HG03159 (cell line): ENCODE measurements at regions not wholly inside any gene's neighbourhood (a gene's known extent, or its start where the extent isn't known, plus 50 kb on each side); places are given as distances from the start of the nearest gene placed in this dataset.
"Not testable (repeated sequence)": the region's sequence is repeated elsewhere in the genome, so short reads cannot be mapped to it uniquely, and the experiment has no call there.

Experiments used
- ATAC-seq: cut with Tn5 transposase; IDR thresholded peaks from one replicate; pipeline ENCODE4 v1.9.1; 2021; ENCODE audit warnings: mild to moderate bottlenecking, moderate library complexity; ENCODE audit not compliant: unreplicated experiment

GRCh38 chr11:134498326-134499139 lies 86.5 kb upstream of the B3GAT1 start:
- ATAC-seq = no peak

- no peak for ATAC-seq
These were observed 85.5 kb upstream of the B3GAT1 start for GRCh38 chr11:134497586-134497985.

GRCh38 chr11:134496058-134496457 lies 84.0 kb upstream of the B3GAT1 start:
- ATAC-seq = not testable (repeated sequence)

DNA sequence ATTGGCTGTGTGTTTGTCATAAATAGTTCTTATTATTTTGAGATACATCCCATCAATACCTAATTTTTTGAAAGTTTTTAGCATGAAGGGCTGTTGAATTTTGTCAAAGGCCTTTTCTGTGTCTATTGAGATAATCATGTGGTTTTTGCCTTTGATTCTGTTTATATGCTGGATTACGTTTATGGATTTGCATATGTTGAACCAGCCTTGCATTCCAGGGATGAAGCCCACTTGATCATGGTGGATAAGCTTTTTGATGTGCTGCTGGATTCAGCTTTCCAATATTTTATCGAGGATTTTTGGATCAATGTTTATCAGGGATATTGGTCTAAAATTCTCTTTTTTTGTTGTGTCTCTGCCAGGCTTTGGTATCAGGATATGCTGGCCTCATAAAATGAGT lies 82.4 kb upstream of the B3GAT1 start:
- not testable (repeated sequence) for ATAC-seq

DNA sequence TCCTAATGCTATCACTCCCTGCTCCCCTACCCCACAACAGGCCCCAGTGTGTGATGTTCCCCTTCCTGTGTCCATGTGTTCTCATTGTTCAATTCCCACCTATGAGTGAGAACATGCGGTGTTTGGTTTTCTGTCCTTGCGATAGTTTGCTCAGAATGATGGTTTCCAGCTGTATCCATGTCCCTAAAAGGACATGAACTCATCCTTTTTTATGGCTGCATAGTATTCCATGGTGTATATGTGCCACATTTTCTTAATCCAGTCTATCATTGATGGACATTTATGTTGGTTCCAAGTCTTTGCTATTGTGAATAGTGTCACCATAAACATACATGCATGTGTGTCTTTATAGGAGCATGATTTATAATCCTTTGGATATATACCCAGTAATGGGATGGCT lies 80.4 kb upstream of the B3GAT1 start:
- ATAC-seq = not testable (repeated sequence)

GRCh38 chr11:134489728-134490127 lies 77.7 kb upstream of the B3GAT1 start:
- no peak for ATAC-seq

- no peak for ATAC-seq
These were observed 76.9 kb upstream of the B3GAT1 start for GRCh38 chr11:134488913-134489312.

DNA sequence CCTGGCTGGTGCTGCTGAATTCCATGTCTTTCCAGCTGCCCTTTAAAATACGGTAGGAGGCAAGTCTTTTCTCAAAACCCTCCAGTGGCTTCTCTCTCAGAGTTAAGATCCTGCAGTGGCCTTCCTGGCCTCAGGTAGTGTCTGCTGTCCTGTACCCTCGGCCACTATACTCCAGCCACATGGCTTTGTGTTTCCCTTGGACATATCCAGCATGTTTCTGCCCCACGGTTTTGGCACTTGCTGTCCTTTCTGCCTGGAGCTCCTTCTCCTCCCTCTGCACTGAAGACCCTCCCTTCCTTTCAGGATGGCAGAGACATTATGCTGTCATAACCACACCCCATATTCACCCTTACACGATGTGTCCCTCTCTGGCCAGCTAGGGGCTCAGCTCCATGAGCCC lies 76.5 kb upstream of the B3GAT1 start:
- no peak for ATAC-seq

DNA sequence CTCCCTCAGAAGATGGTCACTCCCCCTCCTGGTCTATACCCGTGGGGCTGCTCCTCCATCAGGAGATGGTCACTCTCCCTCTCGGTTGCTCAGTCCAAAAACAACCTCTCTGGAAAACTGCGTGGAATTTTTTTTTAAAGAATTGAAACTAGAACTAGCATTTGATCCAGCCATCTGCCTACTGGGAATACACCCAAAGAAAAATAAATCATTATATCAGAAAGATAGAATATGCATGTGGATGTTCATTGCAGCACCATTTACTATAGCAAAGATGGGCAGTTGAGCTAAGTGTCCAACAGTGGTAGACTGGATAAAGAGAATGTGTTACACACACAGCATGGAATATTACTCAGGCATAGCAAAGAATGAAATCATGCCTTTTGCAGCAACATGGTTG lies 75.7 kb upstream of the B3GAT1 start:
- ATAC-seq = no peak

GRCh38 chr11:134486704-134487103 lies 74.7 kb upstream of the B3GAT1 start:
- ATAC-seq = no peak

DNA sequence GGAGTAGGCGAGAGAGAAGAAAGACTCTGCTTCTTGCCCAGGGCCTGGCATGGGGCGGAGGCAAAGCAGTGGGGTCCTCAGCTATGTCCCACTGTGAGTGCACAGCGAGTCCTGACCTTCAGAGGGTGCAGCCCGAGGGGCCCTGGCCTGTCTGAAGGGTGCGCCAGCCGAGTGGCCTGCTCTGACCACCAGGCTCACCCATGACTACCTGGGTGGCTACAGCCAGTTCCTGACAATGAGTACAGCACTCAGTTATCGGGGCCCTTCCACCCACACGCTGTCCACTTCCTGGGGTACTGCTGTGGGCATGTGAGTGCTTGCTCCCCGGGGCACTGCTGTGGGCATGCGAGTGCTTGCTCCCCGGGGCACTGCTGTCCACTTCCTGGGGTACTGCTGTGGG lies 74.1 kb upstream of the B3GAT1 start:
- ATAC-seq = no peak

- ATAC-seq = no peak
These were observed 73.3 kb upstream of the B3GAT1 start for GRCh38 chr11:134485316-134485715.

- ATAC-seq = no peak
These were observed 71.8 kb upstream of the B3GAT1 start for GRCh38 chr11:134483857-134484256.

- ATAC-seq = no peak
These were observed 71.2 kb upstream of the B3GAT1 start for GRCh38 chr11:134483291-134483690.

DNA sequence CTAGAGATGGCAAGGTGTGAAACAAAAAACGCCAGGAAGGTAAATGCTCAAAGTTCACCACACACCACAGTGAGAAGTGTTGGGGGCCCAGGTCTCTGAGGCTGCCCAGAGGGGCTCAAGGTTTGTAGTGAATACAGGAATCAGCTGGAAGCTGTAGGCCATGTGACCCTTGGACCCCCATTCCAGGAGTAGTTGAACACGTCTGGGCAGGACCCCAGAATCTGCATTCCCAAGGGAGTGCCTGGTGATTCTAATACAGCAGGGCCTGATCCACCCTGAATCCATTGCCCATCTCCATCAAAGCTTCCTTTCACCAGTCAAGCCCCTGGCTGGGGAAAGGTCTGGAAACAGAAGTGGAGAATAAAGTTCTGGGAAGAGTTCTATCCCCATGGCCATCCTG lies 70.8 kb upstream of the B3GAT1 start:
- ATAC-seq = no peak

- no peak for ATAC-seq
These were observed 70.0 kb upstream of the B3GAT1 start for GRCh38 chr11:134481933-134482527.

DNA sequence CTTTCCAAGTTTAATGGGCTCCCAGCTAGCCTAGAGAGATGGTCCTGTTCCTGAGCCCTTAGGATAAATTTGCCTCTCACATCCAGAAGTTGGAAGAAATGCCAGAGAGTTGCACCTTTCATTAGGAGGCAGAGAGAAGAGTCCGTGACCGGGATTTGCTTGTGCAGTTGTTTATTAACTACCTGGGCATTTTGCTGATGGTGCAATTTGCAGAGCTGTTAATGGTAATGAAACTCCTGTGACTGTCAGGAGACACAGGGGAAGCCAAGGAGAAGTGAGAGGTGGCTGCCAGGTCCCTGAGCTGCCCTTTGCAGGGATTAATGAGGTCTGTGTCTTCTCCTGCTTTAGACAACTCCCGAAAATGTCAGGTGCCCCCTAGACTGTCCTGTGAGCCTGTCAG lies 69.1 kb upstream of the B3GAT1 start:
- no peak for ATAC-seq

- ATAC-seq = no peak
These were observed 68.2 kb upstream of the B3GAT1 start for GRCh38 chr11:134480136-134480712.

- no peak for ATAC-seq
These were observed 67.4 kb upstream of the B3GAT1 start for GRCh38 chr11:134479206-134480135.

DNA sequence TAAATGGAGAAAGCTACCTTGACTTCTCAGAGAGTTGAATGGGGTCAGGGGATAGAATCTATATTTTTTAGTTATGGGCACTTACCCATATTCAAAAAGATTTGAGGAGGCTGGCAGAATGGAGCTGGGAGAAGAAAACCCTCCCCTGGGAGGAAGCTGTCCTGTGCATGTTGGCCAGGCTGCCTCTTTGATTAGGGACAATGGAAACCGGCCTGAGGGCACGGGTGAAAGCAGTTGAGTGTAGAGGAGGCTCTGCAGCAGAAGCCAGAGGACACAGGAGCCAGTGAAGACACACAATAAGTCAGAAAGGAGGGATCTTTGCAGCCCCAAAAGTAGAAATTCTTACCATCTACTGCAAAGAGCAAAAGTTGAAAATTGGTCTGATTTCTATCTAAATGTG lies 66.6 kb upstream of the B3GAT1 start:
- ATAC-seq = no peak

GRCh38 chr11:134478176-134478575 lies 66.1 kb upstream of the B3GAT1 start:
- ATAC-seq = no peak
